ENCODE measurements at regions not wholly inside any gene's neighbourhood (a gene's known extent, or its start where the extent isn't known, plus 50 kb on each side); places are given as distances from the start of the nearest gene placed in this dataset.

GRCh38 chr2:216560838-216561270 lies 62.2 kb downstream of the RPL37A start:
- no peak overlapping the region for H3K23ac ChIP-seq (ENCODE audit: low read length)
- no peak overlapping the region for H2AFZ ChIP-seq (ENCODE audit: insufficient read depth, low read length, poor library complexity)
- no peak overlapping the region for H4K12ac ChIP-seq (ENCODE audit: low read depth, low read length)
- H3K9me3 ChIP-seq (ENCODE audit: insufficient read depth, low read depth, low read length), result peaks cover 2% of the 10 kb centered on the region
- H3K4me1 ChIP-seq (ENCODE audit: control insufficient read depth in 1 of 2, insufficient read depth in 2 of 2, low read length in 2 of 2), result no peaks in the 10 kb centered on the region
- no peaks in the 10 kb centered on the region for H3K79me1 ChIP-seq (ENCODE audit: low read length)
- no peaks in the 10 kb centered on the region for H3K79me2 ChIP-seq (ENCODE audit: control insufficient read depth, insufficient read depth, low read length, poor library complexity)
- no peaks in the 10 kb centered on the region for H3K27me3 ChIP-seq (ENCODE audit: insufficient read depth, low read length)
- no peak overlapping the region for H3K18ac ChIP-seq (ENCODE audit: low read length)
- H3K4me2 ChIP-seq (ENCODE audit: low read length), result no peak overlapping the region
- no peak overlapping the region for H2BK120ac ChIP-seq (ENCODE audit: insufficient read depth, low read length, poor library complexity)
- no peak overlapping the region for H3K4ac ChIP-seq (ENCODE audit: low read depth, low read length)
- peak; percentile 10 to 52 for DNase-seq
- H3K4me3 ChIP-seq (ENCODE audit: low read depth, low read length), result no peak overlapping the region
- no peaks in the 10 kb centered on the region for H3K36me3 ChIP-seq (ENCODE audit: control insufficient read depth in 1 of 2, insufficient read depth in 2 of 2, low read length in 2 of 2)
- no peak overlapping the region for H3K9ac ChIP-seq (ENCODE audit: low read length)
- no peak overlapping the region for H3K27ac ChIP-seq (ENCODE audit: low read depth, low read length)
- WGBS (ENCODE audit: extremely low coverage, insufficient coverage, insufficient read length), result no CpG with 5 or more reads among the region's 3 CpGs
- H2AK5ac ChIP-seq (ENCODE audit: low read length), result no peak overlapping the region
- H2BK12ac ChIP-seq (ENCODE audit: low read length), result no peak overlapping the region
- H4K91ac ChIP-seq (ENCODE audit: low read depth, low read length), result no peak overlapping the region
- H4K8ac ChIP-seq (ENCODE audit: low read depth, low read length), result no peak overlapping the region
- no peak overlapping the region for H3K14ac ChIP-seq (ENCODE audit: low read length)
- H2BK5ac ChIP-seq (ENCODE audit: low read depth, low read length, poor library complexity), result no peak overlapping the region

- H3K4me1 ChIP-seq (ENCODE audit: control insufficient read depth in 1 of 2, insufficient read depth in 2 of 2, low read length in 2 of 2), result no peaks in the 10 kb centered on the region
- no peak overlapping the region for H2BK120ac ChIP-seq (ENCODE audit: insufficient read depth, low read length, poor library complexity)
- H2BK12ac ChIP-seq (ENCODE audit: low read length), result no peak overlapping the region
- H3K18ac ChIP-seq (ENCODE audit: low read length), result no peak overlapping the region
- H3K4me2 ChIP-seq (ENCODE audit: low read length), result no peak overlapping the region
- no CpG with 5 or more reads among the region's 13 CpGs for WGBS (ENCODE audit: extremely low coverage, insufficient coverage, insufficient read length)
- H3K79me1 ChIP-seq (ENCODE audit: low read length), result no peaks in the 10 kb centered on the region
- no peak overlapping the region for H2AK5ac ChIP-seq (ENCODE audit: low read length)
- no peaks in the 10 kb centered on the region for H3K79me2 ChIP-seq (ENCODE audit: control insufficient read depth, insufficient read depth, low read length, poor library complexity)
- H3K27ac ChIP-seq (ENCODE audit: low read depth, low read length), result no peak overlapping the region
- no peak overlapping the region for H3K4me3 ChIP-seq (ENCODE audit: low read depth, low read length)
- H3K9ac ChIP-seq (ENCODE audit: low read length), result no peak overlapping the region
- no peak overlapping the region for H3K23ac ChIP-seq (ENCODE audit: low read length)
- DNase-seq, result no peak
- no peak overlapping the region for H4K91ac ChIP-seq (ENCODE audit: low read depth, low read length)
- peaks cover 2% of the 10 kb centered on the region for H3K9me3 ChIP-seq (ENCODE audit: insufficient read depth, low read depth, low read length)
- H4K8ac ChIP-seq (ENCODE audit: low read depth, low read length), result no peak overlapping the region
- H2BK5ac ChIP-seq (ENCODE audit: low read depth, low read length, poor library complexity), result no peak overlapping the region
- H3K4ac ChIP-seq (ENCODE audit: low read depth, low read length), result no peak overlapping the region
- no peaks in the 10 kb centered on the region for H3K36me3 ChIP-seq (ENCODE audit: control insufficient read depth in 1 of 2, insufficient read depth in 2 of 2, low read length in 2 of 2)
- H2AFZ ChIP-seq (ENCODE audit: insufficient read depth, low read length, poor library complexity), result no peak overlapping the region
- H4K12ac ChIP-seq (ENCODE audit: low read depth, low read length), result no peak overlapping the region
- no peak overlapping the region for H3K14ac ChIP-seq (ENCODE audit: low read length)
- H3K27me3 ChIP-seq (ENCODE audit: insufficient read depth, low read length), result no peaks in the 10 kb centered on the region
These were observed 64.2 kb downstream of the RPL37A start for GRCh38 chr2:216562696-216563435.

GRCh38 chr2:216563646-216564045 lies 65.0 kb downstream of the RPL37A start:
- Histone ChIP-seq H3K79me2 (ENCODE audit: control insufficient read depth, insufficient read depth, low read length, poor library complexity) (no peaks in the 10 kb centered on the region), H2BK12ac (ENCODE audit: low read length) (no peak overlapping the region), H2BK5ac (ENCODE audit: low read depth, low read length, poor library complexity) (no peak overlapping the region), H2AFZ (ENCODE audit: insufficient read depth, low read length, poor library complexity) (no peak overlapping the region), H3K36me3 (ENCODE audit: control insufficient read depth in 1 of 2, insufficient read depth in 2 of 2, low read length in 2 of 2) (no peaks in the 10 kb centered on the region), H3K4me2 (ENCODE audit: low read length) (no peak overlapping the region), H3K14ac (ENCODE audit: low read length) (no peak overlapping the region), H3K79me1 (ENCODE audit: low read length) (no peaks in the 10 kb centered on the region), H3K9ac (ENCODE audit: low read length) (no peak overlapping the region), H3K27ac (ENCODE audit: low read depth, low read length) (no peak overlapping the region), H2AK5ac (ENCODE audit: low read length) (no peak overlapping the region), H3K27me3 (ENCODE audit: insufficient read depth, low read length) (no peaks in the 10 kb centered on the region), H3K9me3 (ENCODE audit: insufficient read depth, low read depth, low read length) (peaks cover 2% of the 10 kb centered on the region), H3K4ac (ENCODE audit: low read depth, low read length) (no peak overlapping the region), H4K8ac (ENCODE audit: low read depth, low read length) (no peak overlapping the region), H3K4me3 (ENCODE audit: low read depth, low read length) (no peak overlapping the region), H4K91ac (ENCODE audit: low read depth, low read length) (no peak overlapping the region), H3K23ac (ENCODE audit: low read length) (no peak overlapping the region), H2BK120ac (ENCODE audit: insufficient read depth, low read length, poor library complexity) (no peak overlapping the region), H3K4me1 (ENCODE audit: control insufficient read depth in 1 of 2, insufficient read depth in 2 of 2, low read length in 2 of 2) (no peaks in the 10 kb centered on the region), H3K18ac (ENCODE audit: low read length) (no peak overlapping the region), H4K12ac (ENCODE audit: low read depth, low read length) (no peak overlapping the region)
- no CpG with 5 or more reads among the region's 7 CpGs for WGBS (ENCODE audit: extremely low coverage, insufficient coverage, insufficient read length)
- no peak for DNase-seq

- H3K79me1 ChIP-seq (ENCODE audit: low read length), result no peaks in the 10 kb centered on the region
- H4K12ac ChIP-seq (ENCODE audit: low read depth, low read length), result no peak overlapping the region
- H2BK5ac ChIP-seq (ENCODE audit: low read depth, low read length, poor library complexity), result no peak overlapping the region
- H3K4me2 ChIP-seq (ENCODE audit: low read length), result no peak overlapping the region
- no peak for DNase-seq
- H2BK12ac ChIP-seq (ENCODE audit: low read length), result no peak overlapping the region
- H4K8ac ChIP-seq (ENCODE audit: low read depth, low read length), result no peak overlapping the region
- H3K4me1 ChIP-seq (ENCODE audit: control insufficient read depth in 1 of 2, insufficient read depth in 2 of 2, low read length in 2 of 2), result no peaks in the 10 kb centered on the region
- peaks cover 2% of the 10 kb centered on the region for H3K9me3 ChIP-seq (ENCODE audit: insufficient read depth, low read depth, low read length)
- no peak overlapping the region for H2BK120ac ChIP-seq (ENCODE audit: insufficient read depth, low read length, poor library complexity)
- H3K36me3 ChIP-seq (ENCODE audit: control insufficient read depth in 1 of 2, insufficient read depth in 2 of 2, low read length in 2 of 2), result no peaks in the 10 kb centered on the region
- no peak overlapping the region for H3K23ac ChIP-seq (ENCODE audit: low read length)
- H3K79me2 ChIP-seq (ENCODE audit: control insufficient read depth, insufficient read depth, low read length, poor library complexity), result no peaks in the 10 kb centered on the region
- no peak overlapping the region for H3K27ac ChIP-seq (ENCODE audit: low read depth, low read length)
- H3K4ac ChIP-seq (ENCODE audit: low read depth, low read length), result no peak overlapping the region
- no peak overlapping the region for H3K4me3 ChIP-seq (ENCODE audit: low read depth, low read length)
- H2AFZ ChIP-seq (ENCODE audit: insufficient read depth, low read length, poor library complexity), result no peak overlapping the region
- no peaks in the 10 kb centered on the region for H3K27me3 ChIP-seq (ENCODE audit: insufficient read depth, low read length)
- H4K91ac ChIP-seq (ENCODE audit: low read depth, low read length), result no peak overlapping the region
- WGBS (ENCODE audit: extremely low coverage, insufficient coverage, insufficient read length), result no CpG with 5 or more reads among the region's 2 CpGs
- H3K14ac ChIP-seq (ENCODE audit: low read length), result no peak overlapping the region
- H2AK5ac ChIP-seq (ENCODE audit: low read length), result no peak overlapping the region
- no peak overlapping the region for H3K9ac ChIP-seq (ENCODE audit: low read length)
- H3K18ac ChIP-seq (ENCODE audit: low read length), result no peak overlapping the region
These were observed 66.0 kb downstream of the RPL37A start for GRCh38 chr2:216564611-216565010.
